HG03103 (cell line): ENCODE measurements at regions not wholly inside any gene's neighbourhood (a gene's known extent, or its start where the extent isn't known, plus 50 kb on each side); places are given as distances from the start of the nearest gene placed in this dataset.

Experiments used
- ATAC-seq: cut with Tn5 transposase; IDR thresholded peaks from one replicate; pipeline ENCODE4 v1.9.1; 2021; ENCODE audit warnings: low read depth; ENCODE audit not compliant: unreplicated experiment

DNA sequence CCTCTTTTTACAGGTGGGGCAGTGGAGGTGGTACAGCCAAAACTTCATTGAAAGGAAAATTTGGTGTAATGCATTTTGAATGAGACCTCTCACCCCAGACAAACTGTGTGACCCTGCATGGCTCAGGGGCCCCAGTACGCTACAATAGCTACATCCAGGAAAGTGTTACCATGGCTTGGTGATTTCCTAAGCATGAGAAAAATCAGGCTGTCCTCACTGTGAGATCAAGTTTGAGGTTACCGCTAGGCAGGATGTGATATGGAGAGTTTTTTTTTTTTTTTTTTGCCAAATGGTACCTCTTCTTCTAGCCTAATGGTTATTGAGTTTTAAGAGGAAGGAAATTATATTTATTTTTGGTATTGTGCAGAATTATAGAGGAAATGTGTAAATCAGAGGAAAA lies 305.3 kb downstream of the CD83 start:
- ATAC-seq = no peak

DNA sequence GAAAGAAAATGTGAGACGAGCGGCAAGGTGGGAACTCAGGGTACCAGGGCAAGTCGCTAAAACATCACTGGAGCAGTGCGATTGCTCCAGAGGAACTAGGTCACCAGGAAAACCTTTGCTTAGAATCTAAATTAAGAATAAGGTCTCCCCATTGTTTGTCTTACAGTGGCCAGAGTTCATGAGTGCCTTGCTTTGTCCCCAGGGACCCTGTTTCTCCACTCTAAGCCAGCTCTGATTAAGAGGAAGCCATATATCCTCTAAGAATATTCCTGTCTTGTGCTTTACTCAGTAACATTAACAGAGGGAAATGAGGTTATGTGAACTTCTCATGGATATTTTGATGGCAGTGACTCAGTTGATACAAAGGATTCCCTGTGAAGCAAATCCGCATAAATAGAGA lies 305.8 kb downstream of the CD83 start:
- no peak for ATAC-seq

DNA sequence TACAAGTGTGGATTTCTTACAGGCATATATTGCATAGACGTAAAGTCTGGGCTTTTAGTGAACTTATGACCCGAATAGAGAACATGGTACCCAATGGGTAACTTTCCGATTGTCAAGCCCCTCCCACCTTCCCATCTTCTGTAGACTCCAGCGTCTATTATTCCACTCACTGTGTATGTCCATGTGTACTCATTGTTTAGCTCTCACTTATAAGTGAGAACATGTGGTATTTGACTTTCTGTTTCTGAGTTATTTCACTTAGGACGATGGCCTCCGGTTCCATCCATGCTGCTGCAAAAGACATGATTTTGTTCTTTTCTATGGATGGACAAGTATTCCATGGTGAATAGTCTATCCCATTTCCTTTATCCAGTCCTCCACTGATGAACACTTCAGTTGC lies 306.4 kb downstream of the CD83 start:
- no peak for ATAC-seq

DNA sequence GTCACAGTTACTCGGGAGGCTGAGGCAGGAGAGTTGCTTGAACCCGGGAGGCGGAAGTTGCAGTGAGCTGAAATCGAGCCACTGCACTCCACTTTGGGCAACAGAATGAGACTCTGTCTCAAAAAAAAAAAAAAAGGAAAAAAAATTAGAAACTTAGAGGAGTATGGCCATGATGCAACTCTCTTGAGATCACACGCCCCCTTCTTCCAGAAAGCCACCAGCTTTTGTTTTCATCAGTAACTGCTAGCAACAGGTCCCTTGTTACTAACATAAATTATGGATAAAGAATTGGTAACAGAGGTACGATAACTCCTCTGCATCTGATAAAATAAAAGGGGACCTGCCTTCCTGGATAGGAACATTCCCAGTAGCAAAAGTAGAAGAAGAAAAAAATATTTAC lies 308.2 kb downstream of the CD83 start:
- ATAC-seq = no peak

DNA sequence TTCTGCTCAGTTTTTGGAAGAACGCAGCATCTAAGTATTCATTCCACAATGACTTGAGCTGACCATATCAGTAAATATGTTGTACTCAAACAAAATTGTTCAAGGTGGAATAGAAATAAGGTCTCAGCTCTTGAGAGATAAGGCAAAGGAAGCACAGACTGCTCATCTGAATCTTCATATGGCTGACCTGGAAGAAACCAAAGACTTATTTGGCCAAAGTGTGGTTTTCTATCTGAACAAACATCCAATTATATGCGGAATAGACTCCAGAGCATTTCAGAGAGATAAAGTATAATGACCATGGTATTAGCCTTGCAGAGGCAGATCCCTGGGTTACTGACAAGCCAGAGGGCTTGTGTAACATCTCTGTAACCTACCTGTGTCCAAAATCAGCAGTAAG lies 308.7 kb downstream of the CD83 start:
- no peak for ATAC-seq

DNA sequence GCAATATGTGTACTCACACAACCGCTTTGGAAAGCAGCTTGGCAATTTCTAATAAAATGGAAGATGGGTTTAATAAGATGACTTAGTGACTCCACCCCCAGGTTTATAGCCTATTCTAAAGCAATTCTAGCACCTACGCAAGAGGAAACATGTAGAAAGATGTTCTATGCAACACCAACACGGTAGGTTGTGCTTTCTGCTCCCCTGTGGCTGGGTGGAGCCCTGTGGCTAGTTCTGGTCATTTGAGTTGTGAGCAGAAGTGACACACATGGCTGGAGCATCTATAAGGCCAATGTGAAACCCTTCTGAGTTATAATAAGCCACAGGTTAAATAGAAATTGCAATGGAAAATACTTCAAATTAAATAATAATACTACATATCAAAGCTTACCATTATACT lies 310.7 kb downstream of the CD83 start:
- no peak for ATAC-seq

DNA sequence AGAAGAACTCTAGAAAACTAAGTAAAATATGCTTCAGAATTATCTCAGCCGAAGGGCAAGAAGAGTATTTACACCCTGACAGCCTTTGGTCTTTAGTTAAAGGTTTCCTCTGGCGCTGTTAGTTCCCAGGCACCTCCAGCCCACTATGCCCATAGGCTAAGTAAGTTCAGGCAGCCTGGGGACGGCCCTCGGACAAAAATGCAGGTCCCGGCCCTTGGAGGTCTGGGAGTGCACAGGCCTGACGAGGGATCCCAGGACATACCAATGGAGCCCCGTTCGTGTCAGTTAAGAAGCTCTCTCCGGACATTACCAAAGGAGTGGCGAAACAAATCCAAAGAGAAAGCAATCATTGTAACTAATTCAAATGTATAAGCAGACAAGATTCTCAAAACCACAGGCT lies 311.8 kb downstream of the CD83 start:
- no peak for ATAC-seq

DNA sequence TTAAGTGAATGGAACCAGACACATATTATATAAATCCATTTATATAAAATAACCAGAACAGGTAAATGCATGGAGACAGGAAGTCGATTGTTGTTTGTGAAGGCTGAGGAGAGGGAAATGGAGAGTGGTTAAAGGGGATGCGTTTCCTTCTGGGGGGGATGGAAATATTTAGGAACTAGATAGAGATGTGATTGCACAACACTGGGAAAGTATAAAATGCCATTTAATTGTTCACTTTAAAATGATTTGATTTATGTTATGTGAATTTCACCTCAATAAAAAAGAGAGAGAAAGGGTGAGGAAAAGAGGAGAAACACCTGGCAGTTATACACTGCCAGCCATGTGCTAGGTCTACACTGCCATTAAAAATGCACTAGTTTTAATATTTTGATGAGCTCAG lies 312.6 kb downstream of the CD83 start:
- ATAC-seq = no peak

DNA sequence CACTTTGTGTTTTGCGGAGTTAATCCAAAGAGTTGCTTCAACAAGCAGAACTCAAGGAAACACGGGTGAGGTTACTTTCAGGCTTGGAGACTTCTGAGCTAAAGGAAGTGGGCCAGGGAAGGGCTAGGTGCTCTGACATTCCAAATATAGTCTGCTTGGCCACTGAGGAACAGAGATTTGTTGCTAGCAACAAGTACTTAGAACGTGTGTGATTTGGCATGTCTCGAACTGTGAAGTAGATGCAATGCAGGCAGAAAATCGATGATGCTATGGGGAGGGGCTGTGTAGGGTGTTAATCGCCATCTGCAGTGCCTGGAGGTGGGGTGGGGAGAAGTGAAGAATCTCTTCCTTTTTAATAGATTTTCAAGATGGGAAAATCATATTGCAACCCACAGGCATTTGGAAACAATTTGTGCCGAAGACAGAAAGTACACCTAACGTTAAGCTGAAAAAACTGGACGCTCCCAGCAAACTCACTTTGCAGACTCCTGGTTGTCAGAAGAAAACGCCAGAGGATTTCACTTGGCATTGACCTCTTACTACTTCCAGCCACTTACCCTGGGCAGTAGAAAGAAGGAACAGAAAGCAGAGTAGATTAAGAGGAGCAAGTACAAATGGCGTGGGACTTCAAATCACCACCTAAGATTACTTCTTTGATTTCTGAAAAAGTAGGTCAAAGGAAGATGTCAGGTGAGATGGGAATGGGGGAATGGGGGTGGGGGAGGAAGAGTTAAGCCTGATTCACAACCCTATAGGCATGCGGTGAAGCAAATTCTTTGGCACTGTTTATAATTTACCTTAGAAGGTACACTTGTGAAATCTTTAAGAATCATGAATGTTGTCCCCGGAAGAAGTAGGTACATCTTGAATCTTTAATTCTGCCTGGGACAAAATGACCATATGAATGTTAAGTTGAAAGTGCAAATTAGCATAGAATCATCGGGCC lies 314.1 kb downstream of the CD83 start:
- ATAC-seq = no peak

DNA sequence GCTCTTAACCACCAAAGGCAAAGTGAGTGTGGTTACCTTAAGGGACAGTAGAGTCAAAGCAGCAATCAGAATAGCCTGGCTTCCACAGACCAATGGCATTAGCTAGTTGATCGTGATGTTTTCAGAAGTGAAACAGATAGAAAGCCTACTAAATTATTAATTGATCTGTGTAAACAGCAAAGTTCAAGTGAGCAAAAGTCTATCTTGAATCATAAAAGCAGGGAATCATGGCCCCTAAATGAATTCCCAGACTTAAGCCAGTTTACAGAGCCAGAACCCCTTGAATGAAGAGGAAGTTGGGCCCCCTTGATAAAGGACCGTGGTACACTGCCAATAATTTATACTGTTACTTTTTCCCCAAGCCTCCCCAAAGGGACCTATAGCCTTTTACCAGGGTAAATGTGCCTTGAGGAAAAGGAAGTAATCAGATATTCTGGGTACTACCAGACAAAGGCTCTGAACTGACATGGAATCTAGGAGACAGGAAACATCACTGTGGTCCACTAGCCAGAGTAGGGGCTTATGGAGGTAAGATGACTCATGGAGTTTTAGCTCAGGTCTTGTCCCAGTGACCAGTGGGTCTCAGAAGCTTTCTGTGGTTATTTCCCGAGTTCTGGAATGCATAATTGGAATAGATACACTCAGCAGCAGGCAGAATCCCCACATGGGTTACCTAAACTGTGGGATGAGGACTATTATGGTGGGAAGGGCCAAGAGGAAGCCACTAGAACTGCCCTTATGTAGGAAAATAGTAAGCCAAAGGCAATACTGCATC lies 317.5 kb downstream of the CD83 start:
- ATAC-seq = no peak

DNA sequence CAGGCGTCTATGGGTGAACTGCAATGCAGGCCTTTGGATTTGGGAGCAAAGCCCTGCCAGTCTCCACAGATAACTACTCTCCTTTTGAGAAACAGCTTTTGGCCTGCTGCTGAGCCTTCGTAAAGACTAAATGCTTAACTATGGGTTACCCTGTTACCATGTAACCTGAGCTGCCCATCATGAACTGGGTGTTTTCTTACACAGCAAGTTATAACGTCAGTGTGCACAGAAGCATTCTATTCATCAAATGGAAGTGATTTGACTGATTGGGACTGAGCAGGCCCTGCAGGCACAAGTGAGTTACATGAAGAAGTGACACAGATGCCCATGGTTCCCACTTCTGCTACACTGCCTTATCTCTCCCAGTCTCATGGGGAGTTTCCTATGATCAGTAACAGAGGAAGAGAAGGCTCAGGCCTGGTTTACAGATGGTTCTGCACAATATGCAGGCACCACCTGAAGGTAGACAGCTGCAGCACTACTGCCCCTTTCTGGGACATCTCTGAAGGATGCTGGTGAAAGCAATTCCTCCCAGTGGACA lies 319.1 kb downstream of the CD83 start:
- ATAC-seq = no peak

DNA sequence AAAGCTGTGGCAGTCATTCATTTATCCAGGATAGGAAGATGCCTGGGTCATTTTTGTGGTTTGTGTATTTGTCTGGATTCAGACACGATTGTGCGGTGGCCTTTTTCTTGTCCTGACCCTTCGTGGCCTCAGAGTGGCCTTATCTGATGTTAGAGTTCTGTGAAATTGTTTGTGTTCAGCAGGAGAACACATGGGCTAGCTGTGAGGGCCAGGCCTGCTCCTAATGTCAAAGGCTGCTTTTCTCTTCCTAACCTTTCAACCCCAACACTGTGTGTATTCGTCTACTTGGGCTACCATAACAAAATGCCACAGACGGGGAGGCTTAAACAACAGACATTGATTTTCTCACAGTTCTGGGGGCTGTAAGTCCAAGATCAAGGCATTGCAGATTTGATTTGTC lies 321.8 kb downstream of the CD83 start:
- ATAC-seq = no peak

DNA sequence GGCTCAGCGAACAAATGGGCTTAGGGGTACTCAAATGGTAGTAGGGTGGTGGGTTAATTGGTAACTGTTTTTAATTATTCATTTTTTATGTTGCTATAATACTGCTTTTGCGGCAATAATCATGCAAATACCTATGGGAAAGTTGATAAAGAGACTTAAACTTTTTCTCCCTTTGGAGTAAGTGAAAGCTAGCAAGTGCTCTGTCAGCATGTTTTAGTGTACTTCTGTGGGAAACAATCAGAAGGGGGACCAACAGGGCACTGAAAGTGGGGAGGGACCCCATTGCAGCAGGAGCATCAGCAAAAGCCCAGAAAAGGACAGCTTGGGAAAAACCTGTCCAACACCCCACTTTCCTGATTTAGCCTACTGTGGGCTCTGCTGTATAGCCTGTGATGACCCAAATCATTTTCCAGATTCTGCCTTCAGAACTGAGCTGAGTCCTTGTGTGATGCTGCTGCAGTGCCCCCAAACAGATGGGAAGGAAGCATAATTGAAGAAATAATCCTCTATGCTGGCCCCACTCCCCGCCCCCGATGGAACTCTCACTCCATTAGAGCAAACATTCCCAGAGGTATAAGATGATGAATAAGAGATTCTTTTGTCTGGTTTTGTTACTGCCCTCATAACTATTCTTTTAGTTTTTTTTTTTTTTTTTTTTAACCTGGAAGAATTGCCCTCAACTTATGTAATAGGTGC lies 322.8 kb downstream of the CD83 start:
- no peak for ATAC-seq

DNA sequence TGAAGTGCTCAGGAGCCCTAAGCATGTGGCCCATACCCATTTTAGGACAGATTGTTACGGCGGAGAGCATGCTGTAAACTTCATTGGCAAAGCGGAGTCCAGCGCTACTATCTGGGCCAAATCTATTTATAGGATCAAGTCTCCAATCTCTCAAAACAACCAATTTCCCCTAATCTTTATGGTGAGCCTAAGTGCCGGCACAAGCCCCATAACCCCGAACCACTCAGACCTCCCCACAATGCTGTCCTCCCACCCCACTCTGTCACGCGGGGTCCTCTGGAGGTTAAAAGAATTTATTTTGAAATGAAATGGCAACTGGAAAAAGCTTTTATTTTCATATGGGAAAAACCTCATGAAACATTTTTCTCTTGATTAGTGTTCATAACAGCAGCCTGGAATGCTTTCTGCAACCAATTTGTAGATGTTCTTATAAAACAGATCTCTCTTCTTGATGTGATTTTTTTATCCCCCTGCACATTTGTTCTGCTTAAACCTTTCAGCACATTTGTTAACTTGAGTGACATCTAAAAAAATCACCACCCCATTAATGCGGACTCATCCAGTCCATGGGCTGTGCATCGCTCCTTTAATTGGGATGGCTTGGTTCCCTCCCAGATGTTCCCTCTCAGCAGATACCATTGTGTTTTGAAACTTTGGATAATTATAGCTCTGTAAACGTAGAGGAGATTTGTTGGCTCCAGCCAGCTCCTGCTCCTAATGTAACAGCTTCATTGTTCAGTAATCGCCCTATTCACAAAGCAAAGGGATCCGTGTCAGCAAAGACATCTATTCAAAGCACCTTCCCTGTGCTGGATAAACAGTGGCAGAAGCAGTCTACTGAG lies 323.6 kb downstream of the CD83 start:
- ATAC-seq = no peak

DNA sequence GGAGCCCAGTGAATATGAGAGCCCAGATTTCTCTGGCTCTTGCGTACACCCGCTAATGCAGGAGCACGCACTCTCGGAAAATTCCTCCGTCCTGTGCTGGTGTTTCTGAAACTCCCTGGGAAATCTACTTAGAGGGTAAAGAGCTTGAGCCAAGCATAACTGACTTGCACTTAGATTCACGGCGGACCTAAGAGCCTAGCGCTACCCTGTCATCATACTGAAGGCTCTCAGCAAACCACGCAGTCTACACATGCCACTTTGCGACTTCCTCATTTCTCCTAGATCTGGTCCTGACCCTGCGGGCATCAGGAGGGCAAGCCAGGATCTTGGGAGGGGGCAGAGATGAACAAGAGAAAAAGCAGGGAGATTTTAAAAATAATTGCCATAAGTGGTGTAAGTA lies 324.7 kb downstream of the CD83 start:
- ATAC-seq = no peak

DNA sequence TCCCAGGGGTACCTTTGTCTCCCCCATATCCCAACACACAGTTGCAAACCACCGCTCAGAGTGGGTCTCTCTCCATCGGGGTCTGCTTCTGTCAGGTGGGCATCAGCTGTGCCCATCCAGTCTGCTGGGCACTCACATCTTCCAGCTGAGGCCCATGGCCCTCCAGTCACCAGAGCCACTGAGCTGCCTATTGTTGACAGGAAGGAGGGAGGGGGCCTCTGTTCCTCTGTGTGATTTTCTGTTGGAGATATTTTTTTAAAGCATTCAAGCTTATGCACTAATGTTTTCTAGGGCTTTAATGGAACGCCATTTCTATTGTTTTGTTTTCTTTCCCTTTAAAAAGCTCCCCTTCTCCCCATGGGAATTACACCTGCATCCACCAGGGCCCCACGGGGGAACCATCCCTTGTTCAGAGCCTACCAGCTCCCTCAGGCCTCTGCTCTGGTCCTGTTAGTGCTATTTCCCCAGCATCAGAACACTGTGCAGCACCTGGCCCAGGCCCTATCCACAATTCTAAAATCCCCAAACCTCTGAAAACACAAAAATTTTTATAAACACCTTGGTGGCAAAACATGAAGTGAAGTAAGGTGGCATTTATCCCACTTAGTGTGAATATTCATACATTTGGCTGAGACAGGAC lies 326.2 kb downstream of the CD83 start:
- no peak for ATAC-seq

DNA sequence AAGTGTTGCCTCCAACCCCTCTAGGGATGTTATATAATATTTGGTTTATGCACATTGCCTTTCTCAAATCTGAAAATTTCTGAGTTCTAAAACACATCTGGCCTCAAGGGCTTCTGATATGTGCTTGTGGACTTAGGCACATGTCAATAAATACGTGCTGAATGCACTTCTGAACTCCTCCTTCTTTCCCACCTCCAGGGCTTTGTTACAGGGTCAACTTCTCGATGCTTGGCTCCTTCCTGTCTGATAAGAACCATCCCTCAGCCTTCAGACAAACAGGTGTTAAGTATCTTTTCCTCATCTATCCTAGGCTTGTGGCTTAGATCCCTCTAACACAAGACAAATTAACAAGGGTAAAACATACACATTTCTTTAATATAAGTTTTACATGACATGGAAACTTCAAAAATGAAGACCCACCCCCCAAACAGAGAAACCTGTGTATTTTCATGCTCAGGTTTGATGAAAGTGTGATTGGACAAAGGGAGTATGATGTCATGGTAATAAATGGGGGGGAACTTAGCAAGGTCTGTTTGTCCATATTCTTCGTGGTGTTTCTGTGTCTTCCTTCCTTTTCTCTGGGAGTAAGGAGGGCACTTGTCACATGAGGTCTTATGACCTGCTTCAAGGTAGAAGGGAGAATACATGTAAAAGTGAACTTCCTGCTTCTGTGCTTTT lies 326.9 kb downstream of the CD83 start:
- no peak for ATAC-seq

DNA sequence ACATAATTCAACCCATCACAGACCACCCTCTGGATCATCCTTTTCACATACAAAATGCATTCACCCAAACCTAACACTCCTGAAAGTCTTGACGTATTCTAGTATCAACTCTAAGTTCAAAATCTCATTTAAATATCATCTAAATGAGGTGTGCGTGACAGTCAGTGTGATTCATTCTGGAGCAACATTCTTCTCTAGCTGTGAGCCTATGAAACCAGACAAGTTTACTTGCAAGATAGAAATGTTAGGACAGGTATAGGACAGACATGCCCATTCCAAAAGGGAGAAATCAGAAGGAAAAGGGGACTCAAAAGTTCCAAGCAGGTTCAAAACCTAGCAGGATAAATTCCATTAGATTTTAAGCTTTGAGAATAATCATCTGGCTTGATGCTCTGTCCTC lies 329.7 kb downstream of the CD83 start:
- no peak for ATAC-seq

DNA sequence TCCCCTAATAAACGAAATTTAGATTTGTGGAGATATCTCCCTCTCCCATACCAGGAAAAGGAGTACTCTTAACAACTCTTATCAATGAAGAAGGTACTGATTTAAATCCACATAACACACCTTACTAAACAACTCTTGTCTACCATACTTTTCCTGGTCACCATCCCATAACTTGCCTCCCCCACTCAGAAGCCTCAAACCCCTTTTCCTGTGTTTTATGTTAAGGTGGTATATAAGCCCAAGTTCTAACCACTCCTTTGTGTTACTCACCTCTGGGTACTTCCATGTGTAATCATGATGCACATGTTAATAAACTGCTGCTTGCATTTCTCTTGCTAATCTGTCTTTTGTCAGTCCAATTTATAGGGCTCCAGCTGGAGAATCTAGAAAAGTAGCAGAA lies 330.7 kb downstream of the CD83 start:
- no peak for ATAC-seq
